Cerebellar cortex (tissue), 1 donor: ENCODE measurements at regions not wholly inside any gene's neighbourhood (a gene's known extent, or its start where the extent isn't known, plus 50 kb on each side); places are given as distances from the start of the nearest gene placed in this dataset.

Experiments used
- DNase-seq: peaks from one replicate; pipeline ENCODE4 v3.0.0-alpha.2; 2015; ENCODE audit warnings: low spot score

GRCh38 chr1:38285807-38286530, 239.4 kb upstream of the POU3F1 start:
- no peak for DNase-seq

GRCh38 chr1:38284953-38285352, 238.4 kb upstream of the POU3F1 start:
- DNase-seq = no peak

- DNase-seq = no peak
Measured at GRCh38 chr1:38283696-38284470, 237.3 kb upstream of the POU3F1 start.

GRCh38 chr1:38279148-38279547, 232.6 kb upstream of the POU3F1 start:
- DNase-seq = no peak

- no peak for DNase-seq
Measured at GRCh38 chr1:38277646-38278045, 231.1 kb upstream of the POU3F1 start.

- DNase-seq = no peak
Measured at GRCh38 chr1:38275960-38276359, 229.4 kb upstream of the POU3F1 start.

GRCh38 chr1:38274974-38275373, 228.4 kb upstream of the POU3F1 start:
- peak; percentile 1 for DNase-seq

- no peak for DNase-seq
Measured at GRCh38 chr1:38273196-38273804, 226.7 kb upstream of the POU3F1 start.

- no peak for DNase-seq
Measured at GRCh38 chr1:38272515-38272914, 225.9 kb upstream of the POU3F1 start.

- DNase-seq = no peak
Measured at GRCh38 chr1:38270849-38271633, 224.4 kb upstream of the POU3F1 start.

GRCh38 chr1:38269923-38270848, 223.6 kb upstream of the POU3F1 start:
- DNase-seq = no peak

- no peak for DNase-seq
Measured at GRCh38 chr1:38268226-38268625, 221.6 kb upstream of the POU3F1 start.

GRCh38 chr1:38267037-38268036, 220.7 kb upstream of the POU3F1 start:
- DNase-seq = no peak

GRCh38 chr1:38266197-38266520, 219.6 kb upstream of the POU3F1 start:
- DNase-seq = no peak

GRCh38 chr1:38265293-38266196, 219.0 kb upstream of the POU3F1 start:
- DNase-seq = no peak

- DNase-seq = no peak
Measured at GRCh38 chr1:38263438-38263837, 216.8 kb upstream of the POU3F1 start.

GRCh38 chr1:38261574-38261973, 215.0 kb upstream of the POU3F1 start:
- DNase-seq = no peak

GRCh38 chr1:38258085-38258627, 211.6 kb upstream of the POU3F1 start:
- no peak for DNase-seq

- DNase-seq = no peak
Measured at GRCh38 chr1:38257374-38257773, 210.8 kb upstream of the POU3F1 start.
